MCF 10A (cell line): ENCODE measurements at regions not wholly inside any gene's neighbourhood (a gene's known extent, or its start where the extent isn't known, plus 50 kb on each side); places are given as distances from the start of the nearest gene placed in this dataset.
A peak's percentile ranks its signal among the peaks of the same experiment; 100 is the strongest.

Experiments
- BruUV-seq: library from RNA; stranded (reverse); fragments of 400-500 nt; replicated peaks from 2 replicates; lab custom pipeline; 2021; lab: Mats Ljungman, UMichigan
- CTCF ChIA-PET: fragments of 300-600 bp; sonication (Branson Sonifier 250); formaldehyde crosslinking; extraction: SDS; loops from one replicate; lab custom pipeline; 2021; ENCODE audit warnings: antibody characterized with exemption, inconsistent platforms; lab: Yijun Ruan, JAX
- POLR2A ChIA-PET: fragments of 300-600, 350-650 bp; sonication (Branson Sonifier 250); formaldehyde crosslinking; extraction: SDS; loops from one replicate; lab custom pipeline; 2020; ENCODE audit warnings: antibody characterized with exemption, inconsistent platforms; lab: Yijun Ruan, JAX
- DNase-seq: peaks from one replicate; pipeline ENCODE4 v3.0.0-alpha.2; 2018; ENCODE audit not compliant: unreplicated experiment
- H3K27ac Mint-ChIP-seq: one replicate; pipeline ENCODE4 v1.8.0; 2022; ENCODE audit warnings: mild to moderate bottlenecking, low read depth, mixed read lengths; ENCODE audit not compliant: unreplicated experiment
- H3K27me3 Mint-ChIP-seq: one replicate; pipeline ENCODE4 v1.8.0; 2022; ENCODE audit warnings: mixed read lengths; ENCODE audit not compliant: insufficient read depth, unreplicated experiment
- H3K36me3 Mint-ChIP-seq: one replicate; pipeline ENCODE4 v1.8.0; 2022; ENCODE audit warnings: mild to moderate bottlenecking, moderate library complexity, mixed read lengths; ENCODE audit not compliant: insufficient read depth, unreplicated experiment
- H3K4me1 Mint-ChIP-seq: one replicate; pipeline ENCODE4 v1.8.0; 2022; ENCODE audit warnings: mixed read lengths; ENCODE audit not compliant: insufficient read depth, unreplicated experiment
- H3K4me3 Mint-ChIP-seq: one replicate; pipeline ENCODE4 v1.8.0; 2022; ENCODE audit warnings: mild to moderate bottlenecking, moderate library complexity, mixed read lengths; ENCODE audit not compliant: unreplicated experiment
- H3K9me3 Mint-ChIP-seq: one replicate; pipeline ENCODE4 v1.8.0; 2022; ENCODE audit warnings: mixed read lengths; ENCODE audit not compliant: unreplicated experiment
- CTCF ChIP-seq: fragments of 200-600 bp; IDR thresholded peaks from one replicate; pipeline ENCODE4 v1.8.0; 2022; ENCODE audit warnings: antibody characterized with exemption, mild to moderate bottlenecking; ENCODE audit not compliant: unreplicated experiment
- intact Hi-C: fragments of 100-400 bp; cut with micrococcal nuclease; formaldehyde crosslinking; loops from 2 replicates; pipeline ENCODE4 v1.14.1; 2022

- Mint-ChIP-seq H3K4me1 (peaks cover 13% of the 10 kb centered on the region), H3K27ac (no peak overlapping the region), H3K27me3 (no peaks in the 10 kb centered on the region), H3K9me3 (no peaks in the 10 kb centered on the region), H3K4me3 (no peak overlapping the region), H3K36me3 (peaks cover 5% of the 10 kb centered on the region)
- no peak for TF ChIP-seq CTCF
- ChIA-PET POLR2A (interaction anchor here (1.1 kb wide), 1 partner anchor 13 kb away, joined by 3 read pairs; no protein-coding TSS in a partner anchor), CTCF (interaction anchor here (0.7 kb wide), 2 partner anchors 142 to 986 kb away, joined by 4 read pairs; no protein-coding TSS in a partner anchor)
- no TSS peak for BruUV-seq
- intact Hi-C loops: no loop called here
- peak; percentile 10 for DNase-seq
Measured at GRCh38 chr1:82836973-82837680, 1036.4 kb downstream of the ADGRL2 start.

- POLR2A ChIA-PET: no interaction called here
- BruUV-seq: no TSS peak
- Mint-ChIP-seq H3K36me3 (peaks cover 5% of the 10 kb centered on the region), H3K27ac (no peak overlapping the region), H3K27me3 (no peaks in the 10 kb centered on the region), H3K9me3 (no peaks in the 10 kb centered on the region), H3K4me1 (peaks cover 13% of the 10 kb centered on the region), H3K4me3 (no peak overlapping the region)
- no peak for TF ChIP-seq CTCF
- DNase-seq: no peak
- CTCF ChIA-PET: no interaction called here
- intact Hi-C loops: no loop called here
Measured at GRCh38 chr1:82836213-82836972, 1035.7 kb downstream of the ADGRL2 start.

- no peaks in the 10 kb centered on the region for H3K36me3 Mint-ChIP-seq
Measured at GRCh38 chr1:82830690-82831380, 1030.1 kb downstream of the ADGRL2 start.

More at GRCh38 chr1:82830690-82831380, 1030.1 kb downstream of the ADGRL2 start:
- ChIA-PET POLR2A (no interaction called here), CTCF (no interaction called here)
- intact Hi-C loops: no loop called here
- H3K9me3 Mint-ChIP-seq: no peaks in the 10 kb centered on the region
- TF ChIP-seq CTCF: no peak
- H3K4me3 Mint-ChIP-seq: no peak overlapping the region
- no peak overlapping the region for H3K27ac Mint-ChIP-seq
- H3K27me3 Mint-ChIP-seq: no peaks in the 10 kb centered on the region
- no peaks in the 10 kb centered on the region for H3K4me1 Mint-ChIP-seq
- BruUV-seq: no TSS peak
- DNase-seq: no peak
